SU-DHL-6 (cell line): ENCODE measurements at regions not wholly inside any gene's neighbourhood (a gene's known extent, or its start where the extent isn't known, plus 50 kb on each side); places are given as distances from the start of the nearest gene placed in this dataset.

Experiments
- H2AFZ ChIP-seq: fragments of 200-600 bp; sonication (generic); 2 replicates; pipeline ENCODE4 v1.6.1; 2014; ENCODE audit warnings: low read depth, mild to moderate bottlenecking, moderate library complexity, mixed read lengths, antibody characterized with exemption, low read length; ENCODE audit not compliant: severe bottlenecking
- H3F3A ChIP-seq: fragments of 200-600 bp; shearing (Covaris generic); 2 replicates; pipeline ENCODE4 v1.6.0; 2016; ENCODE audit warnings: antibody characterized with exemption, mild to moderate bottlenecking; ENCODE audit not compliant: insufficient read depth
- H3K27ac ChIP-seq: fragments of 200-600 bp; sonication (generic); 2 replicates; pipeline ENCODE4 v1.5.1; 2016; ENCODE audit warnings: low read depth, mild to moderate bottlenecking, low read length, moderate library complexity, mixed read lengths
- H3K27me3 ChIP-seq: fragments of 200-600 bp; sonication (generic), shearing (Covaris generic); 2 replicates; pipeline ENCODE4 v1.6.0; 2014; ENCODE audit warnings: mild to moderate bottlenecking, low read length
- H3K36me3 ChIP-seq: fragments of 200-600 bp; sonication (generic); 2 replicates; pipeline ENCODE4 v1.6.1; 2014; ENCODE audit warnings: mild to moderate bottlenecking, low read length, mixed read lengths
- H3K4me2 ChIP-seq: fragments of 300-600, 200-600 bp; shearing (Covaris generic), sonication (generic); 2 replicates; pipeline ENCODE4 v1.6.0; 2014; ENCODE audit warnings: low read length, low read depth, mild to moderate bottlenecking; ENCODE audit not compliant: poor library complexity, severe bottlenecking
- H3K4me3 ChIP-seq: fragments of 200-600 bp; sonication (generic); 2 replicates; pipeline ENCODE4 v1.5.1; 2014; ENCODE audit warnings: antibody characterized with exemption, low read length, mild to moderate bottlenecking, mixed read lengths; ENCODE audit not compliant: insufficient read depth, poor library complexity, severe bottlenecking
- H3K79me2 ChIP-seq: fragments of 200-600 bp; sonication (generic); 2 replicates; pipeline ENCODE4 v1.6.1; 2014; ENCODE audit warnings: mild to moderate bottlenecking, low read length, moderate library complexity; ENCODE audit not compliant: insufficient read depth
- H3K9ac ChIP-seq: fragments of 200-600 bp; sonication (generic); 2 replicates; pipeline ENCODE4 v1.7.0; 2014; ENCODE audit warnings: mild to moderate bottlenecking, low read length
- H3K9me2 ChIP-seq: fragments of 200-600 bp; sonication (generic); replicated peaks from 2 replicates; pipeline ENCODE4 v1.6.1; 2014; ENCODE audit warnings: low read length; ENCODE audit not compliant: insufficient read depth
- H3K9me3 ChIP-seq: fragments of 200-600 bp; sonication (generic); 2 replicates; pipeline ENCODE4 v1.6.1; 2014; ENCODE audit warnings: low read length, mixed read lengths; ENCODE audit not compliant: insufficient read depth
- H4K20me1 ChIP-seq: fragments of 200-600 bp; sonication (generic); 2 replicates; pipeline ENCODE4 v1.6.1; 2014; ENCODE audit warnings: low read depth, mild to moderate bottlenecking, antibody characterized with exemption, low read length, moderate library complexity, mixed read lengths
- EZH2phosphoT487 ChIP-seq: fragments of 200-600 bp; sonication (generic), shearing (Covaris generic); conservative IDR thresholded peaks from 2 replicates; pipeline ENCODE4 v1.6.1; 2018; ENCODE audit warnings: mild to moderate bottlenecking, antibody characterized with exemption, low read length, moderate library complexity, mixed read lengths
- TF ChIP-seq, protein P1 (sequence below): fragments of 200-600 bp; sonication (generic); IDR thresholded peaks from one replicate; pipeline ENCODE4 v1.5.1; 2017; ENCODE audit warnings: antibody characterized with exemption, mild to moderate bottlenecking, low read length, moderate library complexity; ENCODE audit not compliant: insufficient read depth, poor library complexity, severe bottlenecking

GRCh38 chrX:85569686-85570085 is 190.2 kb upstream of the POF1B start:
- H4K20me1 ChIP-seq = no peaks in the 10 kb centered on the region
- H3K36me3 ChIP-seq = no peaks in the 10 kb centered on the region
- no peaks in the 10 kb centered on the region for H3K27me3 ChIP-seq
- H2AFZ ChIP-seq = no peak overlapping the region
- H3F3A ChIP-seq = no peaks in the 10 kb centered on the region
- TF ChIP-seq, protein P1, sequence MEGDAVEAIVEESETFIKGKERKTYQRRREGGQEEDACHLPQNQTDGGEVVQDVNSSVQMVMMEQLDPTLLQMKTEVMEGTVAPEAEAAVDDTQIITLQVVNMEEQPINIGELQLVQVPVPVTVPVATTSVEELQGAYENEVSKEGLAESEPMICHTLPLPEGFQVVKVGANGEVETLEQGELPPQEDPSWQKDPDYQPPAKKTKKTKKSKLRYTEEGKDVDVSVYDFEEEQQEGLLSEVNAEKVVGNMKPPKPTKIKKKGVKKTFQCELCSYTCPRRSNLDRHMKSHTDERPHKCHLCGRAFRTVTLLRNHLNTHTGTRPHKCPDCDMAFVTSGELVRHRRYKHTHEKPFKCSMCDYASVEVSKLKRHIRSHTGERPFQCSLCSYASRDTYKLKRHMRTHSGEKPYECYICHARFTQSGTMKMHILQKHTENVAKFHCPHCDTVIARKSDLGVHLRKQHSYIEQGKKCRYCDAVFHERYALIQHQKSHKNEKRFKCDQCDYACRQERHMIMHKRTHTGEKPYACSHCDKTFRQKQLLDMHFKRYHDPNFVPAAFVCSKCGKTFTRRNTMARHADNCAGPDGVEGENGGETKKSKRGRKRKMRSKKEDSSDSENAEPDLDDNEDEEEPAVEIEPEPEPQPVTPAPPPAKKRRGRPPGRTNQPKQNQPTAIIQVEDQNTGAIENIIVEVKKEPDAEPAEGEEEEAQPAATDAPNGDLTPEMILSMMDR = no peak
- H3K4me3 ChIP-seq = no peak overlapping the region
- no peaks in the 10 kb centered on the region for H3K9me2 ChIP-seq
- no peaks in the 10 kb centered on the region for H3K9me3 ChIP-seq
- H3K27ac ChIP-seq = no peak overlapping the region
- H3K79me2 ChIP-seq = no peaks in the 10 kb centered on the region
- no peak overlapping the region for H3K9ac ChIP-seq
- H3K4me2 ChIP-seq = no peak overlapping the region

DNA sequence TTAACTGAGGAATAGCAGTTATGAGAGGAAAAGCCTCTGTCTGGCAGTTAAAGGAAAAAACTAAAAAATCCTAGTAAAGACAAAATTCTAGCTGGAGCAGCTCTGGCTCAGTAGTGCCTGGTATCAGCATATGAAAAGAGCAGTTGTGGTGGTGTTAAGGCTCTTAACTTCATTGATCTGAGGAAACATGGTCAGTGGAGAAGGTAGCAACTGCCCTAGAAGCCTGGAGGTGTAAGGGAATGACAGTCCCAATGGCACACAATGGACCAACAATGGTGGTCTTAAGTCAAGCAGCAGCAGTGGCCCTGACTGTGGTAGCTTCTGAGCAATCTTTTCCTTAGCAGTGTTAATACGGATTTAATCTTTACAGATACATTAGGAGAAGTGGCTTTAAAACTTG is 189.6 kb upstream of the POF1B start:
- TF ChIP-seq, protein P1 = no peak
- TF ChIP-seq EZH2phosphoT487 = no peak

DNA sequence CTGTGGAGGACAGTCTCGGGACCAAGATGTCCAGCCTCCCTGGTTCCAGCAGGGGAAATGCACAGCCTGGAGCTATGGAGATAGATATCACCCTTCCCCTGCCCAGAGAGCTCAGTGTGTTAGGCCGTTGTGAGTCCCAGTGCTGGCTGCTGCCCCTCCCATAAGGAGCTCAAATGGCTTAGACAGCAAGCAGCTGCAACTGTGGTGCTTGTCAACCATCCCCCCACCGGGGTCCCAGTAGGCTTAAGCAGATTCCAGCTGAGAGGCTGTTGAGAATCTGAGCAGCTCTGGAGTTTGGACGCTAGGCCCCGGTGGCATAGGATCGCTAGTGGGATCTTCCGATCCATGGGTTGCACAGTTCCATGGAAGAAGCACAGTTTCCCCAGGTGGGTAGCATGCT is 181.8 kb upstream of the POF1B start:
- no peaks in the 10 kb centered on the region for H3F3A ChIP-seq
- H3K4me2 ChIP-seq = no peak overlapping the region
- H3K9me3 ChIP-seq = no peaks in the 10 kb centered on the region
- no peak overlapping the region for H3K27ac ChIP-seq
- H3K4me3 ChIP-seq = no peak overlapping the region
- no peaks in the 10 kb centered on the region for H3K9me2 ChIP-seq
- no peaks in the 10 kb centered on the region for H3K27me3 ChIP-seq
- no peak for TF ChIP-seq EZH2phosphoT487
- H3K79me2 ChIP-seq = no peaks in the 10 kb centered on the region
- no peak overlapping the region for H2AFZ ChIP-seq
- H3K36me3 ChIP-seq = no peaks in the 10 kb centered on the region
- no peak overlapping the region for H3K9ac ChIP-seq
- H4K20me1 ChIP-seq = no peaks in the 10 kb centered on the region

More for the DNA sequence above, 189.6 kb upstream of the POF1B start:
- Histone ChIP-seq H3K4me2 (no peak overlapping the region), H3K27me3 (no peaks in the 10 kb centered on the region), H4K20me1 (no peaks in the 10 kb centered on the region), H3F3A (no peaks in the 10 kb centered on the region), H3K27ac (no peak overlapping the region), H3K36me3 (no peaks in the 10 kb centered on the region), H3K79me2 (no peaks in the 10 kb centered on the region), H3K9me2 (no peaks in the 10 kb centered on the region), H3K9ac (no peak overlapping the region), H2AFZ (no peak overlapping the region), H3K9me3 (no peaks in the 10 kb centered on the region), H3K4me3 (no peak overlapping the region)

DNA sequence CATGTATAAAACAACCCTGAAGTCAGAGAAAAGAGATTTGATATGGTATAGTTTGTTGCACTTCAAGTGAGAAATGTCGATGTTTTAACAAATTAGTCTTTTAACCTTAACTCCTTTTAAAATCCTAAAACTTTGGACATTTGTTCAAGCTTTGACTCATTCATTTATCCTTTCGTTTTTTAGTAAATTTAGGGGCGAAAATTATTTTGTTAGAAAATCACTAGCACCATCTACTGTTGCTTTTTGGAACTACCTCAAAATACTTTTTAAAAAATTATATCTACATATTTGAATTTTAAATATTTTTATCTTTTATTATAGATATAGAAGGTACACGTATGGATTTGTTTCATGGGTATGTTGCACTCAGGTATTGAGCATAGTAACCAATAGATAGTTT is 165.1 kb upstream of the POF1B start:
- Histone ChIP-seq H3K27ac (no peak overlapping the region), H4K20me1 (no peaks in the 10 kb centered on the region), H3K9me3 (no peaks in the 10 kb centered on the region), H3K4me3 (no peak overlapping the region), H3K4me2 (peak overlapping the region; percentile 15), H2AFZ (no peak overlapping the region), H3F3A (no peaks in the 10 kb centered on the region), H3K9ac (no peak overlapping the region), H3K36me3 (no peaks in the 10 kb centered on the region), H3K79me2 (no peaks in the 10 kb centered on the region), H3K27me3 (no peaks in the 10 kb centered on the region), H3K9me2 (no peaks in the 10 kb centered on the region)
- TF ChIP-seq EZH2phosphoT487 = no peak
- TF ChIP-seq, protein P1 = no peak
